ENCODE measurements at regions not wholly inside any gene's neighbourhood (a gene's known extent, or its start where the extent isn't known, plus 50 kb on each side); places are given as distances from the start of the nearest gene placed in this dataset.

GRCh38 chr1:224851848-224852261, 77.6 kb upstream of the DNAH14 start (continued):
- TF ChIP-seq ZNF462 (CRISPR knock-in tag; IDR thresholded peaks at IDR 0.05) (no peak), STAT1 (IDR thresholded peaks at IDR 0.05; ENCODE audit: unreplicated experiment) (no peak), EZH2phosphoT487 (IDR thresholded peaks at IDR 0.05; ENCODE audit: unreplicated experiment) (no peak)

GRCh38 chr1:224852901-224853568, 76.4 kb upstream of the DNAH14 start:
- Histone ChIP-seq H3K4me2 (no peak overlapping the region), H3K9me2 (ENCODE audit: insufficient read depth) (peaks cover 4% of the 10 kb centered on the region; the same call in 1 of the 2 replicates), H3K79me2 (replicated peaks; ENCODE audit: insufficient read depth) (no peaks in the 10 kb centered on the region), H2AFZ (no peak overlapping the region), H3K27me3 (ENCODE audit: insufficient read depth) (no peaks in the 10 kb centered on the region), H3K4me3 (no peak overlapping the region), H4K20me1 (replicated peaks; ENCODE audit: insufficient read depth) (no peaks in the 10 kb centered on the region), H3K36me3 (ENCODE audit: insufficient read depth) (no peaks in the 10 kb centered on the region), H3F3A (replicated peaks; ENCODE audit: low read depth) (no peaks in the 10 kb centered on the region), H3K4me1 (ENCODE audit: insufficient read depth) (peaks cover 10% of the 10 kb centered on the region; the same call in 1 of the 2 replicates), H3K27ac (ENCODE audit: low read depth) (no peak overlapping the region)
- DNase-seq (ENCODE audit: low spot score) (peak; percentile 67), ATAC-seq (peak; percentile 27)
- TF ChIP-seq JUNB (IDR thresholded peaks at IDR 0.05; ENCODE audit: unreplicated experiment) (no peak), CREB1 (CRISPR knock-in tag; IDR thresholded peaks at IDR 0.05; ENCODE audit: low read depth) (no peak), CTCF (conservative IDR thresholded peaks at IDR 0.05; ENCODE audit: low read depth in 2 of 2) (peak; percentile 77 to 91)
- peaks cover 3% of the 10 kb centered on the region; the same call in 2 of the 3 replicates for H3K9me3 Mint-ChIP-seq
- peaks cover 5% of the 10 kb centered on the region for H3K27me3 Mint-ChIP-seq (ENCODE audit: insufficient read depth, low read depth, poor library complexity)
- no peak overlapping the region for H3K27ac Mint-ChIP-seq
- no peak overlapping the region for H3K4me3 Mint-ChIP-seq
- peaks cover 5% of the 10 kb centered on the region for H3K36me3 Mint-ChIP-seq (ENCODE audit: low read depth)
- H3K4me1 Mint-ChIP-seq: peaks cover 16% of the 10 kb centered on the region
